SK-N-MC (cell line): ENCODE measurements at regions not wholly inside any gene's neighbourhood (a gene's known extent, or its start where the extent isn't known, plus 50 kb on each side); places are given as distances from the start of the nearest gene placed in this dataset.

Experiments
- EZH2 ChIP-seq: fragments of 200-600 bp; sonication (generic); IDR thresholded peaks from one replicate; pipeline ENCODE4 v1.6.1; 2017; ENCODE audit warnings: antibody characterized with exemption
- POLR2AphosphoS5 ChIP-seq: IDR thresholded peaks from 2 replicates; pipeline ENCODE4 v1.6.1; 2012; ENCODE audit warnings: mild to moderate bottlenecking, low read depth, low read length, borderline replicate concordance

GRCh38 chr12:127596891-127597290 is 670.1 kb upstream of the TMEM132C start:
- TF ChIP-seq EZH2 (no peak), POLR2AphosphoS5 (no peak)
